ENCODE measurements at regions not wholly inside any gene's neighbourhood (a gene's known extent, or its start where the extent isn't known, plus 50 kb on each side); places are given as distances from the start of the nearest gene placed in this dataset.

GRCh38 chr9:95727947-95728520, 147.5 kb upstream of the ERCC6L2 start:
- no peak for TF ChIP-seq USF2 (IDR thresholded peaks at IDR 0.05; ENCODE audit: borderline replicate concordance, low read depth, low read length)
- no peak for TF ChIP-seq MTA2 (IDR thresholded peaks at IDR 0.05; ENCODE audit: low read depth)
- TF ChIP-seq, protein P1, sequence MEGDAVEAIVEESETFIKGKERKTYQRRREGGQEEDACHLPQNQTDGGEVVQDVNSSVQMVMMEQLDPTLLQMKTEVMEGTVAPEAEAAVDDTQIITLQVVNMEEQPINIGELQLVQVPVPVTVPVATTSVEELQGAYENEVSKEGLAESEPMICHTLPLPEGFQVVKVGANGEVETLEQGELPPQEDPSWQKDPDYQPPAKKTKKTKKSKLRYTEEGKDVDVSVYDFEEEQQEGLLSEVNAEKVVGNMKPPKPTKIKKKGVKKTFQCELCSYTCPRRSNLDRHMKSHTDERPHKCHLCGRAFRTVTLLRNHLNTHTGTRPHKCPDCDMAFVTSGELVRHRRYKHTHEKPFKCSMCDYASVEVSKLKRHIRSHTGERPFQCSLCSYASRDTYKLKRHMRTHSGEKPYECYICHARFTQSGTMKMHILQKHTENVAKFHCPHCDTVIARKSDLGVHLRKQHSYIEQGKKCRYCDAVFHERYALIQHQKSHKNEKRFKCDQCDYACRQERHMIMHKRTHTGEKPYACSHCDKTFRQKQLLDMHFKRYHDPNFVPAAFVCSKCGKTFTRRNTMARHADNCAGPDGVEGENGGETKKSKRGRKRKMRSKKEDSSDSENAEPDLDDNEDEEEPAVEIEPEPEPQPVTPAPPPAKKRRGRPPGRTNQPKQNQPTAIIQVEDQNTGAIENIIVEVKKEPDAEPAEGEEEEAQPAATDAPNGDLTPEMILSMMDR (IDR thresholded peaks at IDR 0.05 in 2 of 3, conservative IDR thresholded peaks at IDR 0.05 in 1 of 3; ENCODE audit: control insufficient read depth in 2 of 3, extremely low read depth in 1 of 3, insufficient read depth in 1 of 3, low read depth in 3 of 3, low read length in 3 of 3): no peak
